ENCODE measurements at regions not wholly inside any gene's neighbourhood (a gene's known extent, or its start where the extent isn't known, plus 50 kb on each side); places are given as distances from the start of the nearest gene placed in this dataset.
"Not testable (repeated sequence)": the region's sequence is repeated elsewhere in the genome, so short reads cannot be mapped to it uniquely, and the experiment has no call there.

DNA sequence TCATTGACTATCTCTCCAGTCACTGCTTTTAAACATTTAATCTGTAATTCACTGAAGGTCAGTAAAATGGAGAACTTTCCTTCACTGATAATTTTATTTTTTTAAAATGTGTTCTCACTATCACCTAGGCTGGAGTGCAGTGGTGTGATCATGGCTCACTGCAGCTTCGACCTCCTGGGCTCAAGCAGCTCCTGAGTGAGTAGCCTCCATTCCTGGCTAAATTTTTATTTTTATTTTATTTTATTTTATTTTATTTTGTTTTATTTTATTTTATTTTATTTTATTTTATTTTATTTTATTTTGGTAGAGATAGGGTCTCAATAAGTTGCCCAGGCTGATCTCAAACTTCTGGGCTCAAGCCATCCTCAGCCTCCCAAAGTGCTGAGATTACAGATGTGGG is 446.5 kb downstream of the TAFA4 start:
- not testable (repeated sequence) for TF ChIP-seq POLR2A (IDR thresholded peaks at IDR 0.05; ENCODE audit: low read length); GATA1 (IDR thresholded peaks at IDR 0.05; ENCODE audit: low read depth, low read length)

All from erythroblast (primary cell).